GM13976 (cell line): ENCODE measurements at regions not wholly inside any gene's neighbourhood (a gene's known extent, or its start where the extent isn't known, plus 50 kb on each side); places are given as distances from the start of the nearest gene placed in this dataset.

Experiments used
- DNase-seq: peaks from one replicate; pipeline ENCODE4 v3.0.0; 2012; ENCODE audit warnings: low spot score
- CTCF ChIP-seq: IDR thresholded peaks from 2 replicates; pipeline ENCODE4 v1.5.1; 2012; ENCODE audit warnings: borderline replicate concordance, mild to moderate bottlenecking; ENCODE audit not compliant: insufficient read depth; ENCODE audit errors: extremely low read depth, missing control alignments, control extremely low read depth
- in situ Hi-C: fragments of 300-500 bp; cut with MboI; formaldehyde crosslinking; loops from one replicate; pipeline ENCODE4 v1.12.0; 2022; ENCODE audit warnings: low sequenced_read_pairs, mixed read lengths, inconsistent platforms; ENCODE audit not compliant: unreplicated experiment

GRCh38 chr15:37744521-37744920, 189.9 kb upstream of the TMCO5A start:
- in situ Hi-C loops = no loop called here
- no peak for TF ChIP-seq CTCF
- DNase-seq = no peak

- no peak for DNase-seq
- TF ChIP-seq CTCF = no peak
- in situ Hi-C loops = no loop called here
Measured at GRCh38 chr15:37751401-37751800, 183.0 kb upstream of the TMCO5A start.

GRCh38 chr15:37756407-37756806, 178.0 kb upstream of the TMCO5A start:
- no peak for TF ChIP-seq CTCF
- in situ Hi-C loops = no loop called here
- no peak for DNase-seq

- no peak for DNase-seq
- in situ Hi-C loops = no loop called here
- TF ChIP-seq CTCF = no peak
Measured at GRCh38 chr15:37758412-37758811, 176.0 kb upstream of the TMCO5A start.

- peak; percentile 33 for TF ChIP-seq CTCF
- no peak for DNase-seq
- in situ Hi-C loops = no loop called here
Measured at GRCh38 chr15:37764733-37765191, 169.7 kb upstream of the TMCO5A start.

GRCh38 chr15:37765786-37766185, 168.7 kb upstream of the TMCO5A start:
- TF ChIP-seq CTCF = no peak
- in situ Hi-C loops = no loop called here
- DNase-seq = no peak
